ENCODE measurements at regions not wholly inside any gene's neighbourhood (a gene's known extent, or its start where the extent isn't known, plus 50 kb on each side); places are given as distances from the start of the nearest gene placed in this dataset.
"Not testable (repeated sequence)": the region's sequence is repeated elsewhere in the genome, so short reads cannot be mapped to it uniquely, and the experiment has no call there.

DNA sequence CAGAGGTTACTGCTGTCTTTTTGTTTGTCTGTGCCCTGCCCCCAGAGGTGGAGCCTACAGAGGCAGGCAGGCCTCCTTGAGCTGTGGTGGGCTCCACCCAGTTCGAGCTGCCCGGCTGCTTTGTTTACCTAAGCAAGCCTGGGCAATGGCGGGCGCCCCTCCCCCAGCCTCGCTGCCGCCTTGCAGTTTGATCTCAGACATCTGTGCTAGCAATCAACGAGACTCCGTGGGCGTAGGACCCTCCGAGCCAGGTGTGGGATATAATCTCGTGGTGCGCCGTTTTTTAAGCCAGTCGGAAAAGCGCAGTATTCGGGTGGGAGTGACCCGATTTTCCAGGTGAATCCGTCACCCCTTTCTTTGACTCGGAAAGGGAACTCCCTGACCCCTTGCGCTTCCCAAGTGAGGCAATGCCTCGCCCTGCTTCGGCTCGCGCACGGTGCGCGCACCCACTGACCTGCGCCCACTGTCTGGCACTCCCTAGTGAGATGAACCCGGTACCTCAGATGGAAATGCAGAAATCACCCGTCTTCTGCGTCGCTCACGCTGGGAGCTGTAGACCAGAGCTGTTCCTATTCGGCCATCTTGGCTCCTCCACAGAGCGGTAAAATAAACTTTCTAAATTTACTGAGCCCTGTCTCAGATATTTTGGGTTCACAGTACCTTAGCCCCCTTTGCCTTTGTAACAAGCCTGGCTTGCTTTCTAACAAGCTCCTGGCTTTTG lies 64.9 kb upstream of the ENPEP start:
- DNase-seq (ENCODE audit: low spot score); H3K9me3 ChIP-seq (ENCODE audit: low read length); H3K36me3 ChIP-seq (replicated peaks in 1 of 2; ENCODE audit: control insufficient read depth in 1 of 2, insufficient read depth in 2 of 2, low read length in 2 of 2); in situ Hi-C loops (cut with HindIII; ENCODE audit: extremely low pct_ligation_motif_present, low pct_unique_long_range_greater_than_20kb); ATAC-seq; H3K27ac ChIP-seq (ENCODE audit: extremely low read length, insufficient read depth, low read length); H3K27me3 ChIP-seq (ENCODE audit: control insufficient read depth in 1 of 2, insufficient read depth in 2 of 2, low read length in 2 of 2); H3K4me3 ChIP-seq (replicated peaks in 1 of 3; ENCODE audit: insufficient read depth in 1 of 3, low read depth in 2 of 3, low read length in 3 of 3); H2AFZ ChIP-seq (ENCODE audit: low read length); FAIRE-seq; POLR2A ChIA-PET; H3K4me2 ChIP-seq (ENCODE audit: low read depth, low read length); H3K4me1 ChIP-seq (ENCODE audit: insufficient read depth, low read length); H3K79me2 ChIP-seq (ENCODE audit: insufficient read depth, low read length); intact Hi-C loops (cut with micrococcal nuclease; ENCODE audit: unreplicated experiment); BruUV-seq (replicated peaks); CTCF ChIA-PET (ENCODE audit: low intra/inter-chr PET ratio, low total read pairs); H3K9ac ChIP-seq (ENCODE audit: insufficient read depth, low read depth, low read length); H4K20me1 ChIP-seq (ENCODE audit: insufficient read depth, low read length): not testable (repeated sequence)
- TF ChIP-seq, protein P1, sequence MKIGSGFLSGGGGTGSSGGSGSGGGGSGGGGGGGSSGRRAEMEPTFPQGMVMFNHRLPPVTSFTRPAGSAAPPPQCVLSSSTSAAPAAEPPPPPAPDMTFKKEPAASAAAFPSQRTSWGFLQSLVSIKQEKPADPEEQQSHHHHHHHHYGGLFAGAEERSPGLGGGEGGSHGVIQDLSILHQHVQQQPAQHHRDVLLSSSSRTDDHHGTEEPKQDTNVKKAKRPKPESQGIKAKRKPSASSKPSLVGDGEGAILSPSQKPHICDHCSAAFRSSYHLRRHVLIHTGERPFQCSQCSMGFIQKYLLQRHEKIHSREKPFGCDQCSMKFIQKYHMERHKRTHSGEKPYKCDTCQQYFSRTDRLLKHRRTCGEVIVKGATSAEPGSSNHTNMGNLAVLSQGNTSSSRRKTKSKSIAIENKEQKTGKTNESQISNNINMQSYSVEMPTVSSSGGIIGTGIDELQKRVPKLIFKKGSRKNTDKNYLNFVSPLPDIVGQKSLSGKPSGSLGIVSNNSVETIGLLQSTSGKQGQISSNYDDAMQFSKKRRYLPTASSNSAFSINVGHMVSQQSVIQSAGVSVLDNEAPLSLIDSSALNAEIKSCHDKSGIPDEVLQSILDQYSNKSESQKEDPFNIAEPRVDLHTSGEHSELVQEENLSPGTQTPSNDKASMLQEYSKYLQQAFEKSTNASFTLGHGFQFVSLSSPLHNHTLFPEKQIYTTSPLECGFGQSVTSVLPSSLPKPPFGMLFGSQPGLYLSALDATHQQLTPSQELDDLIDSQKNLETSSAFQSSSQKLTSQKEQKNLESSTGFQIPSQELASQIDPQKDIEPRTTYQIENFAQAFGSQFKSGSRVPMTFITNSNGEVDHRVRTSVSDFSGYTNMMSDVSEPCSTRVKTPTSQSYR (CRISPR knock-in tag; IDR thresholded peaks at IDR 0.05; ENCODE audit: borderline replicate concordance) = peak; percentile 27; the same call in 1 of the 2 replicates
- 69% methylated on average over 16 of the region's 35 CpGs for WGBS (ENCODE audit: low lambda C conversion rate)

DNA sequence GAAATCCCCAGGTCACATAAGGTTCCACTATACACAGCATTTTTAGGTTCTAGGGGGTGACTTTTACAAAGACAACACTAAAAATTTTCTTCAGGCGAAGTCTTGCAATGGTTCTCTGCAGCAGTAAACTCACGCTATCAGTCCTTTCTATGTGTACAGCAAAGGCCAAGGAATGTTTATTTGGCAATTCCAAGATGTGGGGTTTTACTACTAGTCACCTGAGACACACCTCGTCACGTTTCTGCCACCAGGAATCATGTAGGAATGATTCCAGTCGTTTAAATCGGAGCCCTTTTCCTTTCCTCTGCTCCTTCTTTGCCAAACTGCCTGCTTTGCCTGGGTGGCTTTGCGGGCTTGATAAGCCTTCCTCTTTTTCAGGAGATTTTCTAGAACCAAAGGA lies 75.9 kb upstream of the ENPEP start:
- H4K20me1 ChIP-seq (ENCODE audit: insufficient read depth, low read length) = no peaks in the 10 kb centered on the region
- in situ Hi-C loops (cut with HindIII; ENCODE audit: extremely low pct_ligation_motif_present, low pct_unique_long_range_greater_than_20kb) (no loop called here), intact Hi-C loops (cut with micrococcal nuclease; ENCODE audit: unreplicated experiment) (no loop called here)
- H3K27me3 ChIP-seq (ENCODE audit: control insufficient read depth in 1 of 2, insufficient read depth in 2 of 2, low read length in 2 of 2) = no peaks in the 10 kb centered on the region; a peak in 1 of 5 replicates
- ChIA-PET CTCF (ENCODE audit: low intra/inter-chr PET ratio, low total read pairs) (no interaction called here), POLR2A (no interaction called here)
- no peaks in the 10 kb centered on the region for H3K79me2 ChIP-seq (ENCODE audit: insufficient read depth, low read length)
- H3K36me3 ChIP-seq (replicated peaks in 1 of 2; ENCODE audit: control insufficient read depth in 1 of 2, insufficient read depth in 2 of 2, low read length in 2 of 2) = no peaks in the 10 kb centered on the region
- ATAC-seq = no peak
- BruUV-seq (replicated peaks) = no TSS peak
- H3K9me3 ChIP-seq (ENCODE audit: low read length) = no peaks in the 10 kb centered on the region
- FAIRE-seq = no peak
- H3K9ac ChIP-seq (ENCODE audit: insufficient read depth, low read depth, low read length) = no peak overlapping the region
- no peak overlapping the region for H3K27ac ChIP-seq (ENCODE audit: extremely low read length, insufficient read depth, low read length)
- no peak overlapping the region for H2AFZ ChIP-seq (ENCODE audit: low read length)
- H3K4me2 ChIP-seq (ENCODE audit: low read depth, low read length) = no peak overlapping the region
- 2% methylated on average over 7 of the region's 7 CpGs for WGBS (ENCODE audit: low lambda C conversion rate)
- H3K4me1 ChIP-seq (ENCODE audit: insufficient read depth, low read length) = no peaks in the 10 kb centered on the region
- no peak overlapping the region for H3K4me3 ChIP-seq (replicated peaks in 1 of 3; ENCODE audit: insufficient read depth in 1 of 3, low read depth in 2 of 3, low read length in 3 of 3)
- DNase-seq (ENCODE audit: low spot score) = no peak
- TF ChIP-seq, protein P2, sequence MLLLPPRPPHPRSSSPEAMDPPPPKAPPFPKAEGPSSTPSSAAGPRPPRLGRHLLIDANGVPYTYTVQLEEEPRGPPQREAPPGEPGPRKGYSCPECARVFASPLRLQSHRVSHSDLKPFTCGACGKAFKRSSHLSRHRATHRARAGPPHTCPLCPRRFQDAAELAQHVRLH (CRISPR knock-in tag; IDR thresholded peaks at IDR 0.05; ENCODE audit: borderline replicate concordance, low read depth) = no peak
- TF ChIP-seq ZNF235 (CRISPR knock-in tag; IDR thresholded peaks at IDR 0.05; ENCODE audit: borderline replicate concordance) (no peak), SRSF1 (optimal IDR thresholded peaks at IDR 0.05; ENCODE audit: low read depth, low read length) (no peak), MED1 (CRISPR knock-in tag; IDR thresholded peaks at IDR 0.05) (no peak), ZSCAN22 (CRISPR knock-in tag; IDR thresholded peaks at IDR 0.05) (no peak), HOXA3 (CRISPR knock-in tag; IDR thresholded peaks at IDR 0.05) (no peak), ZNF17 (CRISPR knock-in tag; IDR thresholded peaks at IDR 0.05) (no peak), ZNF431 (CRISPR knock-in tag; IDR thresholded peaks at IDR 0.05; ENCODE audit: borderline replicate concordance, low read depth) (no peak), ZNF652 (CRISPR knock-in tag; IDR thresholded peaks at IDR 0.05; ENCODE audit: borderline replicate concordance, low read depth) (no peak), ZNF124 (CRISPR knock-in tag; IDR thresholded peaks at IDR 0.05) (no peak)
- TF ChIP-seq, protein P3, sequence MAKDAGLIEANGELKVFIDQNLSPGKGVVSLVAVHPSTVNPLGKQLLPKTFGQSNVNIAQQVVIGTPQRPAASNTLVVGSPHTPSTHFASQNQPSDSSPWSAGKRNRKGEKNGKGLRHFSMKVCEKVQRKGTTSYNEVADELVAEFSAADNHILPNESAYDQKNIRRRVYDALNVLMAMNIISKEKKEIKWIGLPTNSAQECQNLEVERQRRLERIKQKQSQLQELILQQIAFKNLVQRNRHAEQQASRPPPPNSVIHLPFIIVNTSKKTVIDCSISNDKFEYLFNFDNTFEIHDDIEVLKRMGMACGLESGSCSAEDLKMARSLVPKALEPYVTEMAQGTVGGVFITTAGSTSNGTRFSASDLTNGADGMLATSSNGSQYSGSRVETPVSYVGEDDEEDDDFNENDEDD (CRISPR knock-in tag; IDR thresholded peaks at IDR 0.05; ENCODE audit: borderline replicate concordance) = no peak
- TF ChIP-seq, protein P4, sequence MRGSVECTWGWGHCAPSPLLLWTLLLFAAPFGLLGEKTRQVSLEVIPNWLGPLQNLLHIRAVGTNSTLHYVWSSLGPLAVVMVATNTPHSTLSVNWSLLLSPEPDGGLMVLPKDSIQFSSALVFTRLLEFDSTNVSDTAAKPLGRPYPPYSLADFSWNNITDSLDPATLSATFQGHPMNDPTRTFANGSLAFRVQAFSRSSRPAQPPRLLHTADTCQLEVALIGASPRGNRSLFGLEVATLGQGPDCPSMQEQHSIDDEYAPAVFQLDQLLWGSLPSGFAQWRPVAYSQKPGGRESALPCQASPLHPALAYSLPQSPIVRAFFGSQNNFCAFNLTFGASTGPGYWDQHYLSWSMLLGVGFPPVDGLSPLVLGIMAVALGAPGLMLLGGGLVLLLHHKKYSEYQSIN (CRISPR knock-in tag; IDR thresholded peaks at IDR 0.05; ENCODE audit: borderline replicate concordance) = no peak

Measured in HepG2 (cell line).